ENCODE measurements at regions not wholly inside any gene's neighbourhood (a gene's known extent, or its start where the extent isn't known, plus 50 kb on each side); places are given as distances from the start of the nearest gene placed in this dataset.

- no peak for DNase-seq (ENCODE audit: extremely low read depth, low read depth)
- no peak for TF ChIP-seq CTCF (IDR thresholded peaks at IDR 0.05; ENCODE audit: low read depth, low read length, missing control alignments)
Observed at GRCh38 chr16:73262931-73263330, 215.0 kb upstream of the ZFHX3 start.

GRCh38 chr16:73255031-73255430, 207.1 kb upstream of the ZFHX3 start:
- H3K4me3 ChIP-seq (replicated peaks; ENCODE audit: low read depth, low read length) = no peak overlapping the region
- no peak for TF ChIP-seq CTCF (IDR thresholded peaks at IDR 0.05; ENCODE audit: low read depth, low read length, missing control alignments)
- DNase-seq (ENCODE audit: extremely low read depth, low read depth) = no peak

More at GRCh38 chr16:73262931-73263330, 215.0 kb upstream of the ZFHX3 start:
- H3K4me3 ChIP-seq (replicated peaks; ENCODE audit: low read depth, low read length) = no peak overlapping the region

- TF ChIP-seq CTCF (IDR thresholded peaks at IDR 0.05; ENCODE audit: low read depth, low read length, missing control alignments) = no peak
- H3K4me3 ChIP-seq (replicated peaks; ENCODE audit: low read depth, low read length) = no peak overlapping the region
- DNase-seq (ENCODE audit: extremely low read depth, low read depth) = no peak
Observed at GRCh38 chr16:73253922-73254480, 206.1 kb upstream of the ZFHX3 start.

GRCh38 chr16:73252446-73252845, 204.5 kb upstream of the ZFHX3 start:
- TF ChIP-seq CTCF (IDR thresholded peaks at IDR 0.05; ENCODE audit: low read depth, low read length, missing control alignments) = no peak
- H3K4me3 ChIP-seq (replicated peaks; ENCODE audit: low read depth, low read length) = no peak overlapping the region
- no peak for DNase-seq (ENCODE audit: extremely low read depth, low read depth)

GRCh38 chr16:73251608-73252007, 203.7 kb upstream of the ZFHX3 start:
- no peak for TF ChIP-seq CTCF (IDR thresholded peaks at IDR 0.05; ENCODE audit: low read depth, low read length, missing control alignments)
- no peak overlapping the region for H3K4me3 ChIP-seq (replicated peaks; ENCODE audit: low read depth, low read length)
- no peak for DNase-seq (ENCODE audit: extremely low read depth, low read depth)

- TF ChIP-seq CTCF (IDR thresholded peaks at IDR 0.05; ENCODE audit: low read depth, low read length, missing control alignments) = no peak
- H3K4me3 ChIP-seq (replicated peaks; ENCODE audit: low read depth, low read length) = no peak overlapping the region
Observed at GRCh38 chr16:73248316-73248715, 200.4 kb upstream of the ZFHX3 start.

GRCh38 chr16:73240920-73241319, 193.0 kb upstream of the ZFHX3 start:
- no peak for DNase-seq (ENCODE audit: extremely low read depth, low read depth)
- no peak for TF ChIP-seq CTCF (IDR thresholded peaks at IDR 0.05; ENCODE audit: low read depth, low read length, missing control alignments)
- H3K4me3 ChIP-seq (replicated peaks; ENCODE audit: low read depth, low read length) = no peak overlapping the region

More at GRCh38 chr16:73248316-73248715, 200.4 kb upstream of the ZFHX3 start:
- DNase-seq (ENCODE audit: extremely low read depth, low read depth) = no peak

Measured in HFF-Myc (cell line).